NCI-H82 treated with DMSO at 0.1 percent for 48 hours (cell line): ENCODE measurements at regions not wholly inside any gene's neighbourhood (a gene's known extent, or its start where the extent isn't known, plus 50 kb on each side); places are given as distances from the start of the nearest gene placed in this dataset.

Experiments used
- DNase-seq: peaks from one replicate; lab custom pipeline; 2025; ENCODE audit not compliant: unreplicated experiment; lab: John Stamatoyannopoulos, UW

DNA sequence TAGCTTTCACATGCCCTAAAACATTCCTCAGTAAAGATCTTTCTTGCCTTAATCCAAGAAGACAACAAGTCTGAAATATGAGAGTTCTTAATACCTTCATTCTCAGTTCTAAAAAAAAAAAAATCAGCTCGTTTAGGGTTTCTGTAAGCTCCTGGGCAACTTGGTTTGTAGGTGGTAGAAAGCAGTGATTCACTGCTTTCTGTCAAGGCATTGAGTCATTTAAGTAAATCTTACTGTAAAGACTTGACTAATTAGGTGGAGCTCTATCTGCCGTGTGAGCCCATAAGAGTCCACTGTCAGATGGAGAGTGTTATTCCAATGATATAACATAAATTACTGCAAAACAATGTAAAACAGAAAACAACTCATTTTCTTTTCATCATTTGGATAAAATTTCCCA, 56.1 kb upstream of the MAST4 start:
- DNase-seq, result no peak

- no peak for DNase-seq
Measured at GRCh38 chr5:66542711-66543110, 53.5 kb upstream of the MAST4 start.
